Gastrocnemius medialis (tissue), 4 donors: ENCODE measurements at regions not wholly inside any gene's neighbourhood (a gene's known extent, or its start where the extent isn't known, plus 50 kb on each side); places are given as distances from the start of the nearest gene placed in this dataset.

Source experiments
- ATAC-seq, 2 donors: fragments of 150-250 bp; one replicate each; pipeline ENCODE4 v1.9.1; 2016
- DNase-seq, 2 donors: peaks; one replicate each; pipeline ENCODE4 v3.0.0-alpha.2; 2019
- H3K27ac ChIP-seq, 4 donors: fragments of 200-600 bp; sonication (generic); 1 replicate in 1 of 4; 2 replicates in 3 of 4; pipeline ENCODE4 v1.5.1; 2016 to 2018; ENCODE audit warnings: mild to moderate bottlenecking in 2 of 4, moderate library complexity in 1 of 4
- H3K27me3 ChIP-seq, 3 donors: fragments of 200-600 bp; sonication (generic) in 2 of 3; 1 replicate in 1 of 3; 2 replicates in 2 of 3; pipeline versions ENCODE4 v1.5.1 to v1.6.0; 2016 to 2019; ENCODE audit warnings: mild to moderate bottlenecking in 1 of 3, moderate library complexity in 1 of 3
- H3K36me3 ChIP-seq, 2 donors: fragments of 200-600 bp; sonication (generic) in 1 of 2; one replicate each; pipeline ENCODE4 v1.5.1; 2017 to 2018
- H3K4me1 ChIP-seq, 2 donors: fragments of 200-600 bp; sonication (generic) in 1 of 2; one replicate each; pipeline ENCODE4 v1.5.1; 2016 to 2017; ENCODE audit warnings: mild to moderate bottlenecking in 2 of 2
- H3K4me3 ChIP-seq, 4 donors: fragments of 200-600 bp; sonication (generic) in 3 of 4; 1 replicate in 1 of 4; 2 replicates in 3 of 4; pipeline ENCODE4 v1.5.1; 2016 to 2019; ENCODE audit warnings: mild to moderate bottlenecking in 2 of 4
- H3K9me3 ChIP-seq, 3 donors: fragments of 200-600 bp; sonication (generic) in 2 of 3; 1 replicate in 1 of 3; 2 replicates in 2 of 3; pipeline ENCODE4 v1.5.1; 2016 to 2019
- CTCF ChIP-seq, 5 experiments: fragments of 450-650 bp in 3 of 5; fragments of 200-600 bp in 2 of 5; sonication (generic) in 2 of 5; IDR thresholded peaks in 4 of 5; conservative IDR thresholded peaks in 1 of 5; 1 replicate in 4 of 5; 2 replicates in 1 of 5; pipeline ENCODE4 v1.5.1; 2016 to 2019; ENCODE audit warnings: antibody characterized with exemption in 5 of 5, mild to moderate bottlenecking in 3 of 5, moderate library complexity in 3 of 5
- POLR2A ChIP-seq, 2 donors: fragments of 450-650 bp; IDR thresholded peaks; one replicate each; pipeline ENCODE4 v1.6.1; 2017; ENCODE audit warnings: antibody characterized with exemption in 2 of 2, mild to moderate bottlenecking in 2 of 2, moderate library complexity in 2 of 2
- in situ Hi-C, 4 donors: fragments of 200-750 bp; cut with MboI; loops; one replicate each; pipeline versions ENCODE4 v1.15.0 to v1.8.0; 2017; ENCODE audit warnings: low sequenced_read_pairs in 4 of 4
- intact Hi-C: fragments of 100-400 bp; cut with DNase I; formaldehyde crosslinking; loops from one replicate; pipeline ENCODE4 v1.15.1; 2023; ENCODE audit warnings: low total_unique reads

- no peaks in the 10 kb centered on the region for H3K9me3 ChIP-seq
- H3K27ac ChIP-seq, result no peak overlapping the region
- DNase-seq, result no peak
- no peak overlapping the region for H3K4me3 ChIP-seq
- no peaks in the 10 kb centered on the region for H3K4me1 ChIP-seq
- H3K27me3 ChIP-seq, result no peaks in the 10 kb centered on the region
- in situ Hi-C loops, result no loop called here
- no peaks in the 10 kb centered on the region for H3K36me3 ChIP-seq
- intact Hi-C loops, result no loop called here
- no peak for TF ChIP-seq CTCF (IDR thresholded peaks at IDR 0.05 in 4 of 5, conservative IDR thresholded peaks at IDR 0.05 in 1 of 5)
- no peak for TF ChIP-seq POLR2A (IDR thresholded peaks at IDR 0.05)
- ATAC-seq, result no peak
These were observed 171.9 kb downstream of the TRAM1L1 start for GRCh38 chr4:116913451-116913850.

GRCh38 chr4:116906758-116907157, 178.6 kb downstream of the TRAM1L1 start:
- Histone ChIP-seq H3K9me3 (no peaks in the 10 kb centered on the region), H3K27me3 (no peaks in the 10 kb centered on the region), H3K27ac (no peak overlapping the region), H3K36me3 (no peaks in the 10 kb centered on the region), H3K4me3 (no peak overlapping the region), H3K4me1 (no peaks in the 10 kb centered on the region)
- intact Hi-C loops, result no loop called here
- no peak for DNase-seq
- ATAC-seq, result no peak
- in situ Hi-C loops, result no loop called here
- TF ChIP-seq CTCF (IDR thresholded peaks at IDR 0.05 in 4 of 5, conservative IDR thresholded peaks at IDR 0.05 in 1 of 5) (no peak), POLR2A (IDR thresholded peaks at IDR 0.05) (no peak)

GRCh38 chr4:116899561-116899960, 185.8 kb downstream of the TRAM1L1 start:
- Histone ChIP-seq H3K9me3 (no peaks in the 10 kb centered on the region), H3K36me3 (no peaks in the 10 kb centered on the region), H3K4me1 (no peaks in the 10 kb centered on the region), H3K27ac (no peak overlapping the region), H3K4me3 (no peak overlapping the region), H3K27me3 (no peaks in the 10 kb centered on the region)
- TF ChIP-seq CTCF (IDR thresholded peaks at IDR 0.05 in 4 of 5, conservative IDR thresholded peaks at IDR 0.05 in 1 of 5) (no peak), POLR2A (IDR thresholded peaks at IDR 0.05) (no peak)
- DNase-seq (no peak), ATAC-seq (no peak)
- in situ Hi-C loops (no loop called here), intact Hi-C loops (no loop called here)

- TF ChIP-seq CTCF (IDR thresholded peaks at IDR 0.05 in 4 of 5, conservative IDR thresholded peaks at IDR 0.05 in 1 of 5) (no peak), POLR2A (IDR thresholded peaks at IDR 0.05) (no peak)
- no peak for ATAC-seq
- no peak overlapping the region for H3K4me3 ChIP-seq
- H3K4me1 ChIP-seq, result no peaks in the 10 kb centered on the region
- DNase-seq, result no peak
- H3K27ac ChIP-seq, result no peak overlapping the region
- H3K27me3 ChIP-seq, result no peaks in the 10 kb centered on the region
- intact Hi-C loops, result no loop called here
- no peaks in the 10 kb centered on the region for H3K9me3 ChIP-seq
- H3K36me3 ChIP-seq, result no peaks in the 10 kb centered on the region
- in situ Hi-C loops, result no loop called here
These were observed 199.8 kb downstream of the TRAM1L1 start for GRCh38 chr4:116885579-116885978.

GRCh38 chr4:116882503-116882902, 202.9 kb downstream of the TRAM1L1 start:
- no peak for ATAC-seq
- Histone ChIP-seq H3K4me1 (no peaks in the 10 kb centered on the region), H3K27me3 (no peaks in the 10 kb centered on the region), H3K4me3 (no peak overlapping the region), H3K36me3 (no peaks in the 10 kb centered on the region), H3K27ac (no peak overlapping the region), H3K9me3 (no peaks in the 10 kb centered on the region)
- intact Hi-C loops (no loop called here), in situ Hi-C loops (no loop called here)
- no peak for DNase-seq
- TF ChIP-seq POLR2A (IDR thresholded peaks at IDR 0.05) (no peak), CTCF (IDR thresholded peaks at IDR 0.05 in 4 of 5, conservative IDR thresholded peaks at IDR 0.05 in 1 of 5) (no peak)
